ENCODE measurements at regions not wholly inside any gene's neighbourhood (a gene's known extent, or its start where the extent isn't known, plus 50 kb on each side); places are given as distances from the start of the nearest gene placed in this dataset.

DNA sequence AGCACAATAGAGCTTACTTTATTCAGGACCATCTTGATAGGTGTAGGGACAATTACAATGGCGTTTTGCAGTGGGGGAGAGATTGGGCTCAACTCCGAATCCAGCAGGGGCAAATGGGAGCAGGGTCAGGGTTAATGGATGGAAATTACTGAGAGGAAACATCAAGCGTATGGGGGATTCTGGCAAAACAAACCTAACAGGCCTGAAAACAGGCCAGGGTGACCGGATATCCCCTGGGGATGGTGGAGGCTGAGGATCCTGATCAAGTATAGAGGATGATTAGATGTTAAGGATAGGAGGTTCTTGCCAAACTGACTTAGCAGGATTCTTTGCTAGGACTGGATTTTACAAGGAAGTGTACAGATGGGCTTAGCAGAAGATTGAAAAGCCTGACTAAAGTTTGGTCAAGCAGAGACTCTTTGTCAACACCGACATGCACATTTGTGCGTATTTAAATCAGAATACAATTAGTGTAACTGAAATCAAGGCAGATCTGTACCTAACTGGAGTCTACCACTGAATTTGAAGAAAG is 54.5 kb upstream of the GPR45 start:
- ATAC-seq, result no peak
- TF ChIP-seq TOX (CRISPR knock-in tag; IDR thresholded peaks at IDR 0.05; ENCODE audit: borderline replicate concordance) (no peak), ZNF8 (CRISPR knock-in tag; IDR thresholded peaks at IDR 0.05) (no peak), TCF4 (CRISPR knock-in tag; IDR thresholded peaks at IDR 0.05; ENCODE audit: borderline replicate concordance) (no peak), ESRRG (CRISPR knock-in tag; IDR thresholded peaks at IDR 0.05) (no peak), ZNF565 (CRISPR knock-in tag; conservative IDR thresholded peaks at IDR 0.05; ENCODE audit: low read depth) (no peak), SNAI2 (CRISPR knock-in tag; IDR thresholded peaks at IDR 0.05) (no peak), BACH2 (CRISPR knock-in tag; IDR thresholded peaks at IDR 0.05; ENCODE audit: borderline replicate concordance) (no peak), GLIS3 (CRISPR knock-in tag; IDR thresholded peaks at IDR 0.05) (no peak), OSR1 (CRISPR knock-in tag; IDR thresholded peaks at IDR 0.05) (no peak), CSDC2 (CRISPR knock-in tag; IDR thresholded peaks at IDR 0.05) (no peak), ZFP30 (CRISPR knock-in tag; IDR thresholded peaks at IDR 0.05) (no peak), ZNF70 (CRISPR knock-in tag; IDR thresholded peaks at IDR 0.05) (no peak), RARB (CRISPR knock-in tag; IDR thresholded peaks at IDR 0.05) (no peak), ARNTL (CRISPR knock-in tag; IDR thresholded peaks at IDR 0.05; ENCODE audit: borderline replicate concordance, low read depth) (no peak)
- TF ChIP-seq, protein P1, sequence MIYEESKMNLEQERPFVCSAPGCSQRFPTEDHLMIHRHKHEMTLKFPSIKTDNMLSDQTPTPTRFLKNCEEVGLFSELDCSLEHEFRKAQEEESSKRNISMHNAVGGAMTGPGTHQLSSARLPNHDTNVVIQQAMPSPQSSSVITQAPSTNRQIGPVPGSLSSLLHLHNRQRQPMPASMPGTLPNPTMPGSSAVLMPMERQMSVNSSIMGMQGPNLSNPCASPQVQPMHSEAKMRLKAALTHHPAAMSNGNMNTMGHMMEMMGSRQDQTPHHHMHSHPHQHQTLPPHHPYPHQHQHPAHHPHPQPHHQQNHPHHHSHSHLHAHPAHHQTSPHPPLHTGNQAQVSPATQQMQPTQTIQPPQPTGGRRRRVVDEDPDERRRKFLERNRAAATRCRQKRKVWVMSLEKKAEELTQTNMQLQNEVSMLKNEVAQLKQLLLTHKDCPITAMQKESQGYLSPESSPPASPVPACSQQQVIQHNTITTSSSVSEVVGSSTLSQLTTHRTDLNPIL (CRISPR knock-in tag; IDR thresholded peaks at IDR 0.05; ENCODE audit: low read depth), result no peak
- TF ChIP-seq, protein P2, sequence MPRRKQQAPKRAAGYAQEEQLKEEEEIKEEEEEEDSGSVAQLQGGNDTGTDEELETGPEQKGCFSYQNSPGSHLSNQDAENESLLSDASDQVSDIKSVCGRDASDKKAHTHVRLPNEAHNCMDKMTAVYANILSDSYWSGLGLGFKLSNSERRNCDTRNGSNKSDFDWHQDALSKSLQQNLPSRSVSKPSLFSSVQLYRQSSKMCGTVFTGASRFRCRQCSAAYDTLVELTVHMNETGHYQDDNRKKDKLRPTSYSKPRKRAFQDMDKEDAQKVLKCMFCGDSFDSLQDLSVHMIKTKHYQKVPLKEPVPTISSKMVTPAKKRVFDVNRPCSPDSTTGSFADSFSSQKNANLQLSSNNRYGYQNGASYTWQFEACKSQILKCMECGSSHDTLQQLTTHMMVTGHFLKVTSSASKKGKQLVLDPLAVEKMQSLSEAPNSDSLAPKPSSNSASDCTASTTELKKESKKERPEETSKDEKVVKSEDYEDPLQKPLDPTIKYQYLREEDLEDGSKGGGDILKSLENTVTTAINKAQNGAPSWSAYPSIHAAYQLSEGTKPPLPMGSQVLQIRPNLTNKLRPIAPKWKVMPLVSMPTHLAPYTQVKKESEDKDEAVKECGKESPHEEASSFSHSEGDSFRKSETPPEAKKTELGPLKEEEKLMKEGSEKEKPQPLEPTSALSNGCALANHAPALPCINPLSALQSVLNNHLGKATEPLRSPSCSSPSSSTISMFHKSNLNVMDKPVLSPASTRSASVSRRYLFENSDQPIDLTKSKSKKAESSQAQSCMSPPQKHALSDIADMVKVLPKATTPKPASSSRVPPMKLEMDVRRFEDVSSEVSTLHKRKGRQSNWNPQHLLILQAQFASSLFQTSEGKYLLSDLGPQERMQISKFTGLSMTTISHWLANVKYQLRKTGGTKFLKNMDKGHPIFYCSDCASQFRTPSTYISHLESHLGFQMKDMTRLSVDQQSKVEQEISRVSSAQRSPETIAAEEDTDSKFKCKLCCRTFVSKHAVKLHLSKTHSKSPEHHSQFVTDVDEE (CRISPR knock-in tag; IDR thresholded peaks at IDR 0.05), result no peak
- TF ChIP-seq, protein P3, sequence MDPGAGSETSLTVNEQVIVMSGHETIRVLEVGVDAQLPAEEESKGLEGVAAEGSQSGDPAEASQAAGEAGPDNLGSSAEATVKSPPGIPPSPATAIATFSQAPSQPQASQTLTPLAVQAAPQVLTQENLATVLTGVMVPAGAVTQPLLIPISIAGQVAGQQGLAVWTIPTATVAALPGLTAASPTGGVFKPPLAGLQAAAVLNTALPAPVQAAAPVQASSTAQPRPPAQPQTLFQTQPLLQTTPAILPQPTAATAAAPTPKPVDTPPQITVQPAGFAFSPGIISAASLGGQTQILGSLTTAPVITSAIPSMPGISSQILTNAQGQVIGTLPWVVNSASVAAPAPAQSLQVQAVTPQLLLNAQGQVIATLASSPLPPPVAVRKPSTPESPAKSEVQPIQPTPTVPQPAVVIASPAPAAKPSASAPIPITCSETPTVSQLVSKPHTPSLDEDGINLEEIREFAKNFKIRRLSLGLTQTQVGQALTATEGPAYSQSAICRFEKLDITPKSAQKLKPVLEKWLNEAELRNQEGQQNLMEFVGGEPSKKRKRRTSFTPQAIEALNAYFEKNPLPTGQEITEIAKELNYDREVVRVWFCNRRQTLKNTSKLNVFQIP (CRISPR knock-in tag; IDR thresholded peaks at IDR 0.05; ENCODE audit: borderline replicate concordance, low read depth), result no peak
- TF ChIP-seq, protein P4, sequence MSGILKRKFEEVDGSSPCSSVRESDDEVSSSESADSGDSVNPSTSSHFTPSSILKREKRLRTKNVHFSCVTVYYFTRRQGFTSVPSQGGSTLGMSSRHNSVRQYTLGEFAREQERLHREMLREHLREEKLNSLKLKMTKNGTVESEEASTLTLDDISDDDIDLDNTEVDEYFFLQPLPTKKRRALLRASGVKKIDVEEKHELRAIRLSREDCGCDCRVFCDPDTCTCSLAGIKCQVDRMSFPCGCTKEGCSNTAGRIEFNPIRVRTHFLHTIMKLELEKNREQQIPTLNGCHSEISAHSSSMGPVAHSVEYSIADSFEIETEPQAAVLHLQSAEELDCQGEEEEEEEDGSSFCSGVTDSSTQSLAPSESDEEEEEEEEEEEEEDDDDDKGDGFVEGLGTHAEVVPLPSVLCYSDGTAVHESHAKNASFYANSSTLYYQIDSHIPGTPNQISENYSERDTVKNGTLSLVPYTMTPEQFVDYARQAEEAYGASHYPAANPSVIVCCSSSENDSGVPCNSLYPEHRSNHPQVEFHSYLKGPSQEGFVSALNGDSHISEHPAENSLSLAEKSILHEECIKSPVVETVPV (CRISPR knock-in tag; IDR thresholded peaks at IDR 0.05), result no peak

DNA sequence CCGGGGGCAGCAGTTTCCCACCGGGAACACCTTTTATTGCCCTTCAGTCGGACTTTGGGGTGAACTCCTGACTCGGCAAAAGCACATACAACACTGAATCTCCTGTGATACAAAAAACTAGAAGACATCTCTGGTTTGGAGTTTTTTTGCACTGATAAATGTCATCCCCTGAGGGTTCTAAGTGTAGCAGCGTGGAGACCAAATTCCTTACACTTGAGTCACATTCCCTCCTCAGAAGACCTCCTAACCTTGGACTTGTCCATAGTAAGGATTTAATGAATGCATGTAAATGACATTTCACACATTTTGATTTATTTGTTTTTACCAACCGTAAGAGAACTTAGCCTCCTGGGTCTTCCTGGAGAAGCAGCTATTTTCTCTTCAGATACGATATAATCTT is 54.0 kb upstream of the GPR45 start:
- no peak for TF ChIP-seq SNAI2 (CRISPR knock-in tag; IDR thresholded peaks at IDR 0.05)
- TF ChIP-seq ESRRG (CRISPR knock-in tag; IDR thresholded peaks at IDR 0.05), result no peak
- TF ChIP-seq, protein P5, sequence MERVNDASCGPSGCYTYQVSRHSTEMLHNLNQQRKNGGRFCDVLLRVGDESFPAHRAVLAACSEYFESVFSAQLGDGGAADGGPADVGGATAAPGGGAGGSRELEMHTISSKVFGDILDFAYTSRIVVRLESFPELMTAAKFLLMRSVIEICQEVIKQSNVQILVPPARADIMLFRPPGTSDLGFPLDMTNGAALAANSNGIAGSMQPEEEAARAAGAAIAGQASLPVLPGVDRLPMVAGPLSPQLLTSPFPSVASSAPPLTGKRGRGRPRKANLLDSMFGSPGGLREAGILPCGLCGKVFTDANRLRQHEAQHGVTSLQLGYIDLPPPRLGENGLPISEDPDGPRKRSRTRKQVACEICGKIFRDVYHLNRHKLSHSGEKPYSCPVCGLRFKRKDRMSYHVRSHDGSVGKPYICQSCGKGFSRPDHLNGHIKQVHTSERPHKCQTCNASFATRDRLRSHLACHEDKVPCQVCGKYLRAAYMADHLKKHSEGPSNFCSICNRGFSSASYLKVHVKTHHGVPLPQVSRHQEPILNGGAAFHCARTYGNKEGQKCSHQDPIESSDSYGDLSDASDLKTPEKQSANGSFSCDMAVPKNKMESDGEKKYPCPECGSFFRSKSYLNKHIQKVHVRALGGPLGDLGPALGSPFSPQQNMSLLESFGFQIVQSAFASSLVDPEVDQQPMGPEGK (CRISPR knock-in tag; IDR thresholded peaks at IDR 0.05; ENCODE audit: borderline replicate concordance), result no peak
- TF ChIP-seq, protein P2 (CRISPR knock-in tag; IDR thresholded peaks at IDR 0.05), result no peak
- no peak for TF ChIP-seq ZFP3 (CRISPR knock-in tag; IDR thresholded peaks at IDR 0.05)
- TF ChIP-seq ZNF70 (CRISPR knock-in tag; IDR thresholded peaks at IDR 0.05), result no peak
- TF ChIP-seq, protein P1 (CRISPR knock-in tag; IDR thresholded peaks at IDR 0.05; ENCODE audit: low read depth), result no peak
- TF ChIP-seq, protein P3 (CRISPR knock-in tag; IDR thresholded peaks at IDR 0.05; ENCODE audit: borderline replicate concordance, low read depth), result no peak
- TF ChIP-seq GLIS3 (CRISPR knock-in tag; IDR thresholded peaks at IDR 0.05), result no peak
- no peak for TF ChIP-seq ARNTL (CRISPR knock-in tag; IDR thresholded peaks at IDR 0.05; ENCODE audit: borderline replicate concordance, low read depth)
- no peak for TF ChIP-seq TOX (CRISPR knock-in tag; IDR thresholded peaks at IDR 0.05; ENCODE audit: borderline replicate concordance)
- TF ChIP-seq BACH2 (CRISPR knock-in tag; IDR thresholded peaks at IDR 0.05; ENCODE audit: borderline replicate concordance), result no peak
- TF ChIP-seq ZFP30 (CRISPR knock-in tag; IDR thresholded peaks at IDR 0.05), result no peak
- TF ChIP-seq PPARA (CRISPR knock-in tag; IDR thresholded peaks at IDR 0.05; ENCODE audit: borderline replicate concordance), result no peak
- TF ChIP-seq CSDC2 (CRISPR knock-in tag; IDR thresholded peaks at IDR 0.05), result no peak
- no peak for TF ChIP-seq ZC3H10 (CRISPR knock-in tag; IDR thresholded peaks at IDR 0.05)
- no peak for TF ChIP-seq RARB (CRISPR knock-in tag; IDR thresholded peaks at IDR 0.05)
- ATAC-seq, result no peak
